Activated CD8-positive, alpha-beta memory T cell treated with anti-CD3 and anti-CD28 coated beads, Interleukin-2, amount 50 U/mL, for 48 hours (primary cell): ENCODE measurements at regions not wholly inside any gene's neighbourhood (a gene's known extent, or its start where the extent isn't known, plus 50 kb on each side); places are given as distances from the start of the nearest gene placed in this dataset.
"Not testable (repeated sequence)": the region's sequence is repeated elsewhere in the genome, so short reads cannot be mapped to it uniquely, and the experiment has no call there.

Source experiments
- DNase-seq: peaks from one replicate; pipeline ENCODE4 v3.0.0-alpha.2; 2020

- DNase-seq: no peak
Measured at GRCh38 chr7:110204527-110204926, 886.4 kb upstream of the LRRN3 start.

DNA sequence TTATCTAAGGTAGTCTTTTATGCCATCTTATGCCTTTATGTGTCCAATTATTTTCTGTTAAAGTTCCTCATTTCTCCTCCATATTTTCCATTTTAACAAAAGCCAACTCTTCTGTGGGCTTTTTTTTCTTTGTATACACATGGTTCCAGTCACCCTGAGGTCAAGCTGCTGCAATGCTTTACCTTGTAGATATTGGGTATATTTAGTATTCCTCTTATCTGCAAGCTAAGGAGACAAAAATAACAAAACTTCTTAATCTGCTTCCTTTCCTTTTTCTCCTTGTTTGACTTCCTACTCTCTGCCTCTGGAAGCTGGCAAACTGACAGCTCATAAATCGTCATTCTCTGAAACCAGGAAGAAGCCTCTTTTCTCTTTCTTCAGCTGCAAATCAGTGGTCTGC, 885.0 kb upstream of the LRRN3 start:
- DNase-seq: no peak

DNA sequence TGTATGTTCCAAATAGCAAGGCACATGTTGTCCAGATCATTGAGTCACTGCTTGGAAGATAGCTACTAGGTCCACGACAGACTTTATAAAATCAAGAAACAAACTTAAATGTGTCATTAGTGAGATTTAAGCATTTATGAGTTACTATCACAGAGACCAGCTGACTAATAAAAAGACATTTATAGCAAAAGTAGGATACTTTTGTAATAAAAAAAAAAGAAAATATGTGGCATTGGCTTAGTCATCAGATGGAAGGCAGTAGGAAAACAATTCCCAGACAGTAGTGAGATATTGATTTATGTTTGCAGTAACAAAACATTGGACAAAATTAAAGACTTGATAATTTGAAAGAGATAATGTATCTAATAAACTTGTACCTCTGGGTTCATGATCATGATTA, 881.0 kb upstream of the LRRN3 start:
- DNase-seq: no peak

DNA sequence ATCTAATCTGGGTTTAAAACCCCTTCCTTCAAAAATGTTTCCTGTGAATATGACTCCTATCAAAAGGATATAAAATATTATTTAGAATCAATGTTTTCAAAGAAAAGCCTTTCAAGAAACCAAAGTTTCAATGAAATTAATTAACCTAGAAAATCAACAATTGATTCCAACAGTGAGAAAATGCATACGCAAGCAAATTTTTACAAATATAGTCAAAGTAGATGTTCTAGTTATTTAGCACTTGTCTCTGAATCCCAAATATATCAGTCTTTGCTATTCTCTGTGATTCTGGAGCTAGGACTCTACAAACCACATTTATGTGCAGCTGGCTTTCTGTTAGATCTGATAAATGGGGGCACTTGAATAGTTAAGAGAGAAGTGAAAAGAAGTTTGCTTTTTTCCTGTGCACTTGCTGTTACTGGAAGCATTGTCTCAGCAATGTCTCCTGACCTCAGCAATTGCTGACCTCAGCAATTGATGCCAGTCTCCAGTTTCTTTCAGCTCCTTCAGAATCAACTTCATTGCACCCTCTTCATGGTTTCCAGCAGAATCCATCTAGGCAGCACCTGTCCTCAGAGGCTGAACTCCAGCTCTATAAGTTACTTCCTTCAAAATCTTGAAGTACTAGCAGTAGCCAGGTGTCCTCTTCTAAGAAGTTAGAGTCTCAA, 879.9 kb upstream of the LRRN3 start:
- DNase-seq: no peak

DNA sequence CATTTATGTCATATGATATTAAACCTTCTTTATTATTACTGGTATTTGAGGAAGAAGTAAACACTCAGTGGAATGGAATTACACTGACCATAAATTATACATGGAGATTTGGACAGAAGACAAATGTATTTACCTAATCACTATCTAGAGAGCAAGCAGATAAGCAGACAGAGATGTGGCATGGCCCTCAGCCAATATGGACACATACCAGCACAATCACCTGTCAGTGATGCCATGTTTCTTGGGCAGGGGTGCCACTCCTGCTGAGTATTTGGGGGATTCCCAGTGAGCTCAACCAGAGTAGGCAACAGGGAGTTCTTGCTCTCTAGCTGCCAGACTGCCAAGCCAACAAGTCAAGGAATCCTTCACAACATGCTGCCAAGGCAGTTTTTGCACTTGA, 866.3 kb upstream of the LRRN3 start:
- DNase-seq: no peak

DNA sequence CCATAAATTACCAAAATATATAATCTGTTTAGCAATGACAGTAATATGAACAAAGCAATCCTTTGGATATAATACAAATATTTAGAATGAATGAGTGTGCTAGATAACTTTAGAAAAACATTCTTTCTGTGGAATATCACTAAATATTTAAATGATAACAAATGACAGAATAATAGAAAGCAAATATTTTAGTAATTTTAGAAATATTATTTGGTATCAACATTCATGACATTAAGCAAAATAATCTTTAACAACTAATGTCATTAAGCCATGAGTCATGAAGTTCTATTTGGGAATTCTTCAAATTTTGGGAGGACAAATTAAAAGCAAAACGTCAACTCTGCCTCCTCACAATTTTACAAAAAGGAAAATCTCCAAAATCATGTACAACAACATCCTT, 844.8 kb upstream of the LRRN3 start:
- no peak for DNase-seq

DNA sequence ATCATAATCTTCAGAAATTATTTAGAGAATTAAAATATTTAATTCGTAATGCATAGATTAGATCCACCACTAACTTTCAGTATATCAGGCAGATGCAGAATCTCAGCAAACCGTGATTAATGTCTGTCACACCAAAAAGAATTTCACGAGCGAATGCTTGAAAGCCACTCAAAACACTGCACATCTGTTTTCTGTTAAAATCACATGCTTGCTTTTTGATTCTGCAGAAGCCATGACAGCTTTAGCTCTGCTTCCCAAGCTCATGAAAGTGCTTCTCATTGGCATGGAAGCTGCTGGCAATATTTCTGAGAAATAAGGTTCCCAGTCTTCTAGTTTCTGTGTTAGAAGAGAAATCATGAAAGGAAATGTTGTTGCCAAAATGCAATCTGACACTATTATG, 837.8 kb upstream of the LRRN3 start:
- DNase-seq: no peak

GRCh38 chr7:110257673-110258072, 833.3 kb upstream of the LRRN3 start:
- DNase-seq: no peak

DNA sequence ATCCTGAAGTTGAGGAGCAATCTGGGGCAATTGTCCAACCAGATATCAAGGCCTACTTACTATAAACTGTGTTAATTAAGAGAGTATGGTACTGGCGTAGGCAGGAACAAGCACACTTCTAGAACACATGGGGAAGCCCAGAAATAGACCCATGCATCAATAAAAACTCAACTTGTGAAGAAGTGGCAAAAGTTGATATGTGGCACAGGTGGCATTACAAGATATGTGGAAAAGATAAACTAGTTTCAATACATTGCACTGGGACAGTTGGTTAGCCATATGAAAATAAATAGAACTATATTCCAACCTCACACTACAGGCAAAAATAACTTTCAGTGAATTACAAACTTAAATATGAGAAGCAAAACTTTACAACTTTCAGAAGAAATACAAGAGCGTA, 828.7 kb upstream of the LRRN3 start:
- no peak for DNase-seq

DNA sequence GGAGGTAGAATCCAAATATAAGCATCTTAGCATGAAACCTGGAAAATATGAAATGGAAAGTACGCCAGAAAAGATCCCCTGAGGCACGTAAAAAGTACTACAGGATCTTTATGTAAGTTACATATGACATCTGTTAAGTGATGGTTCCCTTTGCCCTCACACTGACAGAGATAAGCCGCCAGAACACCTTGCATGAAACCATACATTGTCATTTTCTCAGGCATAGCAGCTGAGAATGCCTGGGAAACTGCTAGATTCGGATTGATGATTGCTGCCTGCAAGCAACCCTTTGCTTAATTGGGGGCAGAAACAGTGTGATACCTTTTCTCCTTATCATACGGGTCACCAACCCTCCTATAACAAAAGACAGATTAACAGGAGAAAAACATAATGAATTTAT, 826.6 kb upstream of the LRRN3 start:
- no peak for DNase-seq

GRCh38 chr7:110281362-110281761, 809.6 kb upstream of the LRRN3 start:
- no peak for DNase-seq

DNA sequence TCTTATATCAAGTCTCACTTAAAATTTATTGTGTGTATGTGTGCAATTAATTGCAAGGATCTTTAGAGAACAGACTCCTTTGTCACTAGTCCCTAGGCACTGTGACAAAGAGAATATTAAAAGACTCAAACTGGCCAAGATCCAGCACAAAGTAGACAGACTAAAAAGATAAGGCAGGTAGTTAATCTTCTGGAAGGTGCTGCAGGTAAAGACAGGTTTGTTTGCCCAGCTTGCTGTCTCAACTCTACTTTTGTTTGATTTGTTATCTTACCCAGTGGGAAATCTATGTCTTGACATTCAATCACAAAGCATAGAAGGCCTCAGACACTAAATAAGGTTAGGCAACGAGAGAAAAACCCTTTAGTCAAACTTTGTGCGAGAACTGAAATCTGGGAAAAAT, 807.9 kb upstream of the LRRN3 start:
- DNase-seq: no peak

- DNase-seq: no peak
Measured at GRCh38 chr7:110291430-110291829, 799.5 kb upstream of the LRRN3 start.

DNA sequence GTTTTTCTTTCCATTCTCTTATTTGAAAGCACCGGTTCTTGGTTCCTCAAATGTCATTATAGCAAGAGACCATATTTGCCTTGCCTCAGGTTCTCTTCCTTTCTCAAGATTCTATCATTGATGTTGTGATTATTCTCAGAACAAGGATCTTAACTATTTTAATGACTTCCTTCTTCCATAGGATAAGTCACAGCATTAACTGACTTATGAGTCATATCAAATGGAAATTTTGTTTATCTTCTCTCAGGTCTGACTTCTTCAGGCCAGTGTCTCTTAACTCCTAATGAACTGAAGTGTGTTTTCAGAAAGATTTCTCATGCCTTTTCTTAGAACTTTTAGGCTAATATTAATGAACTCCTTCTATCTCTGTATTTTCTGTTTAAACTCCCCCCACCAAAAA, 794.6 kb upstream of the LRRN3 start:
- DNase-seq: no peak

DNA sequence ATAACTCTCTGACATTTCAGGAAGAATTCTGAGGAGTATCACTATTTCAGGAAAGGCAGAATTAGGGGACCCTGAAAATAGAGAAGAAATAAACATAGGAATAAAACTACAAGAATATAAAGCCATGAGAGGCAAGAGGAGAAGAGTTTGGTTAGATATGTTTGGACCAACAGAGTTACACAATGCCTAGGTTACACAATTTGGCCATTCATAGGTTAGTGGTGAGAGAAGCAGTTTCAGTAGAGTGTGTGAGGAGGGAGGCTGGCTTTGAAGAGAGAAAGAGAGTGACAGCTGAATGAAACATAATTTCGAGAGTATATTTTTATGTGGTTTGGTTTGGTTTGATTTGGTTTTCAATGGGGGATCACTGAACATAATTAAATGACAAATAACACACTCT, 783.2 kb upstream of the LRRN3 start:
- DNase-seq: no peak

GRCh38 chr7:110308791-110309190, 782.1 kb upstream of the LRRN3 start:
- no peak for DNase-seq

- no peak for DNase-seq
Measured at GRCh38 chr7:110309941-110310340, 781.0 kb upstream of the LRRN3 start.

GRCh38 chr7:110311556-110311955, 779.4 kb upstream of the LRRN3 start:
- DNase-seq: no peak

DNA sequence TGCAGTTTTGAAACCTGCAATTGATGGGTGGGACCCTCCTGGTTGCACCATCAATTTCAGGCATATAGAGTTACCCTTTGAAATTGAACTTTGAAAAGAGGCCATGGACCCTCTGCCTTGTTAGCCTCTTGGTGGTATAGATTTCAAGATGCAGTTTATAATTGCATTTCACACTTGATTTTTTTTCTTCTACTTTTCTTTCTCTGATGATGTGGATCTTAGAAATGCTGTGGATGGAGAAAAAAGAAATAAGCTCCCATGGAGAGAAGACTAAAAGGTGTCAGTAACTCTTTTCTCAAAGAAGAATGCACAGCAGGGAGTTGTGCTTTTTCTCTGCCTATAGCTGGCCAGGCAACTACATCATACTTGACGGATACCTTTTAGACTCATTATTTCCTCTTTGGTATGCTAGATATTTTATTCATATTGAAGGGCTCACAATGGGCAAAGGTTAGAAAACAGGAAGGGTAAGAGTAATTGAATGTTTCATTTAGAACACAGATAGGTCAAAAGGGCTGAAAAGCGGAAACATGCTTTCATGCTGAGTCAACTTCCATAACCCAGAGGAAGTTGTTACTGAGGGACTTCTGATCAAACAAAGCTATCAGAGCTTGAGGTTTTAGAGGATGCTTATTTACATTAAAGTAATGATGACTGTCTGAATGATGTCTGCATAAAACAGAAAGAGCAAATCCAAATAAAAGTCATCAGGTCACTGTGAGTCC, 773.2 kb upstream of the LRRN3 start:
- DNase-seq: no peak

- not testable (repeated sequence) for DNase-seq
Measured at GRCh38 chr7:110320285-110320684, 770.6 kb upstream of the LRRN3 start.

GRCh38 chr7:110322796-110323195, 768.1 kb upstream of the LRRN3 start:
- DNase-seq: no peak

DNA sequence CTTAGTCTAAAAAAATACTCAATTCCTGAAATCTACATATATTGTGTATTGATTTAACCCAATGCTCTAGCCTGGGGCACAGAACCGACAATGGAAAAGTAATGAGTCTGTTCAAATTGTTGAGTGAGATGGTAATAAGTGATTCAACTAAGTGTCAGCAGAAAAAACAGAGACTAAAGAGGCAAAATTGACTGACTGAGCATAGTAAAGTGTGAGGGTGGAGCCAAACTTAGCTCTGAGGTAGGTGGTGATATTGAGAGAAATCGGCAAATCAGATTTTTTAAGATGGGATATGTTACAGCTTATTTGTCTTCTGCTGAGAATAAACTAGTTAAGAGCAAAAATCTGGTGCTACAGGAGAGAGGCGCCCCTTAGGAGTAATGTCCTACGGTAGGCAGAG, 764.0 kb upstream of the LRRN3 start:
- no peak for DNase-seq

- no peak for DNase-seq
Measured at GRCh38 chr7:110336423-110336822, 754.5 kb upstream of the LRRN3 start.

DNA sequence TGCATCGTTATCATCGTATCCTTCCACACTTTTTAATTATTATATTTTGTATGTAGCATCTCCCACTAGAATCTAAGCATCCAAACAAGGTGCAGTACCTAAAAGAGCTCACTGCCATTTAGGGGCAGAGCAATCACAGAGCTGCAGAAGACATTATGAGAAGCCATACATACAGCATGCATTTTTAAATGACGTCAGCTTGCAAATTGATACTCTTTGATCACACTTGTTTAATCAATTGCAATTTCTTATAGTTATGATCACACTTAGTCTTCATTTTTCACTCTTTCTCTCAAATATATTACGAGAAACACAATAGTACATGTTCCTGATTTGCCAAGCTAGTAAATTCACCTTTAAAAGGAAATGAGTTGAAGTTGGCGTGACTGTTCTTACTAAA, 753.3 kb upstream of the LRRN3 start:
- no peak for DNase-seq

GRCh38 chr7:110347081-110347480, 743.8 kb upstream of the LRRN3 start:
- no peak for DNase-seq
